Endothelial cell of umbilical vein (primary cell): ENCODE measurements at regions not wholly inside any gene's neighbourhood (a gene's known extent, or its start where the extent isn't known, plus 50 kb on each side); places are given as distances from the start of the nearest gene placed in this dataset.

Experiments used
- BruUV-seq: library from RNA; stranded (reverse); fragments of 400-500 nt; replicated peaks from 2 replicates; lab custom pipeline; 2021; lab: Mats Ljungman, UMichigan
- CTCF ChIA-PET: fragments of 300-600, 350-600 bp; sonication (Branson Sonifier 250); formaldehyde crosslinking; loops from one replicate; lab custom pipeline; 2021; ENCODE audit warnings: antibody characterized with exemption, inconsistent platforms; lab: Charles Lee
- POLR2A ChIA-PET: fragments of 300-600, 350-600 bp; sonication (Branson Sonifier 250); formaldehyde crosslinking; loops from one replicate; lab custom pipeline; 2021; ENCODE audit warnings: antibody characterized with exemption, inconsistent platforms; lab: Charles Lee
- DNase-seq: peaks from one replicate; pipeline ENCODE4 v3.0.0-alpha.2; 2011; ENCODE audit warnings: low read depth, low spot score
- FAIRE-seq: peaks from 2 replicates; lab custom pipeline; 2011; peaks lifted over from hg19 to GRCh38; lab: Jason Lieb, UNC
- H2AFZ ChIP-seq: 2 replicates; pipeline ENCODE4 v1.6.0; 2012; ENCODE audit warnings: low read depth, low read length, control low read depth, inconsistent platforms
- H3K27ac ChIP-seq: 2 replicates; pipeline ENCODE4 v1.5.1; 2011; ENCODE audit warnings: low read depth, mild to moderate bottlenecking, control low read depth, low read length, moderate library complexity; ENCODE audit not compliant: insufficient read depth
- H3K27me3 ChIP-seq, 2 experiments: 2 replicates each; pipeline versions ENCODE4 v1.6.0 to v1.6.1; 2011; ENCODE audit warnings: low read length in 2 of 2, mixed read lengths in 1 of 2; ENCODE audit not compliant: control insufficient read depth in 2 of 2, insufficient read depth in 2 of 2
- H3K36me3 ChIP-seq, 2 experiments: 2 replicates in 1 of 2; 3 replicates in 1 of 2; pipeline ENCODE4 v1.5.1; 2011; ENCODE audit warnings: low read length in 2 of 2, mild to moderate bottlenecking in 1 of 2, moderate library complexity in 1 of 2; ENCODE audit not compliant: control insufficient read depth in 2 of 2, insufficient read depth in 2 of 2; ENCODE audit errors: extremely low read depth in 1 of 2
- H3K4me1 ChIP-seq: 3 replicates; pipeline ENCODE4 v1.5.1; 2011; ENCODE audit warnings: mild to moderate bottlenecking, low read length; ENCODE audit not compliant: control insufficient read depth, insufficient read depth; ENCODE audit errors: extremely low read depth
- H3K4me2 ChIP-seq: 2 replicates; pipeline ENCODE4 v1.6.1; 2011; ENCODE audit warnings: low read length, control low read depth, mixed read lengths; ENCODE audit not compliant: insufficient read depth
- H3K4me3 ChIP-seq, 3 experiments: fragments of 200-600 bp in 1 of 3; sonication (generic), shearing (Covaris generic) in 1 of 3; replicated peaks in 1 of 3; 2 replicates each; pipeline ENCODE4 v1.5.1; 2011 to 2016; ENCODE audit warnings: control low read depth in 3 of 3, low read length in 3 of 3, mild to moderate bottlenecking in 2 of 3, inconsistent platforms in 1 of 3, low read depth in 1 of 3, moderate library complexity in 1 of 3; ENCODE audit not compliant: insufficient read depth in 1 of 3
- H3K79me2 ChIP-seq: 2 replicates; pipeline ENCODE4 v1.6.0; 2012; ENCODE audit warnings: low read length, inconsistent platforms; ENCODE audit not compliant: control insufficient read depth, insufficient read depth
- H3K9ac ChIP-seq: replicated peaks from 2 replicates; pipeline ENCODE3; 2011; ENCODE audit warnings: low read length, control low read depth; ENCODE audit not compliant: insufficient read depth; ENCODE audit errors: extremely low read depth
- H3K9me1 ChIP-seq: replicated peaks from 3 replicates; pipeline ENCODE4 v1.6.0; 2011; ENCODE audit warnings: mild to moderate bottlenecking, low read length; ENCODE audit not compliant: control insufficient read depth, insufficient read depth; ENCODE audit errors: extremely low read depth
- H3K9me3 ChIP-seq: replicated peaks from 2 replicates; pipeline ENCODE4 v1.5.1; 2012; ENCODE audit warnings: low read length, inconsistent platforms; ENCODE audit not compliant: control insufficient read depth, insufficient read depth
- H4K20me1 ChIP-seq: replicated peaks from 2 replicates; pipeline ENCODE3; 2011; ENCODE audit warnings: mild to moderate bottlenecking, low read length; ENCODE audit not compliant: control insufficient read depth, insufficient read depth; ENCODE audit errors: extremely low read depth
- EZH2 ChIP-seq: IDR thresholded peaks from 2 replicates; pipeline ENCODE4 v1.6.1; 2012; ENCODE audit warnings: borderline replicate concordance, low read depth, mild to moderate bottlenecking, moderate library complexity, low read length, inconsistent platforms; ENCODE audit not compliant: severe bottlenecking
- FOS ChIP-seq: IDR thresholded peaks from 2 replicates; pipeline ENCODE4 v1.6.1; 2011; ENCODE audit warnings: mild to moderate bottlenecking, low read length, moderate library complexity, borderline replicate concordance; ENCODE audit not compliant: insufficient read depth
- GATA2 ChIP-seq: IDR thresholded peaks from 2 replicates; pipeline ENCODE4 v1.7.0; 2011; ENCODE audit warnings: low read depth, mild to moderate bottlenecking, moderate library complexity, mixed read lengths, low read length; ENCODE audit not compliant: insufficient read length, insufficient read depth
- JUN ChIP-seq: IDR thresholded peaks from 2 replicates; pipeline ENCODE4 v1.6.1; 2011; ENCODE audit warnings: borderline replicate concordance, low read depth; ENCODE audit not compliant: insufficient read length, insufficient read depth
- MYC ChIP-seq: IDR thresholded peaks from one replicate; pipeline ENCODE4 v1.6.1; 2011; ENCODE audit warnings: mild to moderate bottlenecking, low read depth, low read length
- POLR2A ChIP-seq: IDR thresholded peaks from 2 replicates; pipeline ENCODE4 v1.6.1; 2012; ENCODE audit warnings: low read depth, mild to moderate bottlenecking, control low read depth, low read length
- POLR2AphosphoS5 ChIP-seq: IDR thresholded peaks from 2 replicates; pipeline ENCODE4 v1.6.1; 2012; ENCODE audit warnings: low read depth, mild to moderate bottlenecking, control low read depth, low read length, moderate library complexity; ENCODE audit not compliant: insufficient read depth
- dilution Hi-C: fragments of 300-500 bp; cut with MboI; formaldehyde crosslinking; loops from one replicate; pipeline ENCODE4 v1.15.0; 2019; ENCODE audit warnings: low sequenced_read_pairs; ENCODE audit not compliant: extremely low pct_ligation_motif_present
- intact Hi-C: fragments of 100-400 bp; cut with micrococcal nuclease; formaldehyde crosslinking; loops from one replicate; pipeline ENCODE4 v1.10.0; 2022
- TF ChIP-seq, protein P1 (sequence below): IDR thresholded peaks from 2 replicates; pipeline ENCODE4 v1.6.1; 2011; ENCODE audit not compliant: insufficient read depth, insufficient read length
- TF ChIP-seq, protein P2 (sequence below), 2 donors: IDR thresholded peaks; 1 replicate in 1 of 2; 2 replicates in 1 of 2; pipeline ENCODE4 v1.5.1; 2011; ENCODE audit warnings: low read length in 2 of 2, mild to moderate bottlenecking in 2 of 2, moderate library complexity in 2 of 2, control low read depth in 1 of 2, inconsistent platforms in 1 of 2, low read depth in 1 of 2; ENCODE audit not compliant: insufficient read depth in 1 of 2; ENCODE audit errors: extremely low read depth in 1 of 2

DNA sequence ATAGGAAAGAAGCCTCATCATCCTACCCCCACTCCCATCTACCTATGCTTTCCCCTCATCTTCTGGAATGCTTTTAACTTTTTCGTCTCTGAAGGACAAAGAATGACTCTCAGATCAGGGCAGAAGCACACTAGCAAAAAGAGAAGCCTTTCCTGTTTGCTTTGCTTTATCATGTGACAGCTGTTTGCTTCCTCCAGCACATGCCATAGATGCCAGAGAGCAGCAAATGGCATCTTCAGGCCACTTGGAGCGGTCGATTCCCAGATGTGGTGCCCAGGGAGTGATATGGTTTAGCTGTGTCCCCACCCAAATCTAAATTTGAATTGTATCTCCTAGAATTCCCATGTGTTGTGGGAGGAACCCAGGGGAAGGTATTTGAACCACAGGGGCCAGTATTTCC, 294.8 kb downstream of the GADD45G start:
- Histone ChIP-seq H3K9ac (no peak overlapping the region), H3K27ac (no peak overlapping the region), H2AFZ (no peak overlapping the region), H3K79me2 (no peaks in the 10 kb centered on the region), H3K4me1 (no peaks in the 10 kb centered on the region), H3K4me3 (no peak overlapping the region), H3K4me2 (no peak overlapping the region), H4K20me1 (no peaks in the 10 kb centered on the region), H3K27me3 (peaks cover 0 to 2% of the 10 kb centered on the region in 2 experiments), H3K9me3 (no peaks in the 10 kb centered on the region), H3K36me3 (no peaks in the 10 kb centered on the region), H3K9me1 (no peaks in the 10 kb centered on the region)
- BruUV-seq, result no TSS peak
- DNase-seq (no peak), FAIRE-seq (no peak)
- TF ChIP-seq FOS (no peak), GATA2 (no peak), POLR2AphosphoS5 (no peak), POLR2A (no peak), JUN (no peak), MYC (no peak), EZH2 (no peak)
- TF ChIP-seq, protein P1, sequence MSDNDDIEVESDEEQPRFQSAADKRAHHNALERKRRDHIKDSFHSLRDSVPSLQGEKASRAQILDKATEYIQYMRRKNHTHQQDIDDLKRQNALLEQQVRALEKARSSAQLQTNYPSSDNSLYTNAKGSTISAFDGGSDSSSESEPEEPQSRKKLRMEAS, result no peak
- TF ChIP-seq, protein P2, sequence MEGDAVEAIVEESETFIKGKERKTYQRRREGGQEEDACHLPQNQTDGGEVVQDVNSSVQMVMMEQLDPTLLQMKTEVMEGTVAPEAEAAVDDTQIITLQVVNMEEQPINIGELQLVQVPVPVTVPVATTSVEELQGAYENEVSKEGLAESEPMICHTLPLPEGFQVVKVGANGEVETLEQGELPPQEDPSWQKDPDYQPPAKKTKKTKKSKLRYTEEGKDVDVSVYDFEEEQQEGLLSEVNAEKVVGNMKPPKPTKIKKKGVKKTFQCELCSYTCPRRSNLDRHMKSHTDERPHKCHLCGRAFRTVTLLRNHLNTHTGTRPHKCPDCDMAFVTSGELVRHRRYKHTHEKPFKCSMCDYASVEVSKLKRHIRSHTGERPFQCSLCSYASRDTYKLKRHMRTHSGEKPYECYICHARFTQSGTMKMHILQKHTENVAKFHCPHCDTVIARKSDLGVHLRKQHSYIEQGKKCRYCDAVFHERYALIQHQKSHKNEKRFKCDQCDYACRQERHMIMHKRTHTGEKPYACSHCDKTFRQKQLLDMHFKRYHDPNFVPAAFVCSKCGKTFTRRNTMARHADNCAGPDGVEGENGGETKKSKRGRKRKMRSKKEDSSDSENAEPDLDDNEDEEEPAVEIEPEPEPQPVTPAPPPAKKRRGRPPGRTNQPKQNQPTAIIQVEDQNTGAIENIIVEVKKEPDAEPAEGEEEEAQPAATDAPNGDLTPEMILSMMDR (IDR thresholded peaks at IDR 0.05; ENCODE audit: extremely low read depth in 1 of 2, insufficient read depth in 1 of 2, low read depth in 1 of 2, low read length in 2 of 2), result no peak
- ChIA-PET POLR2A (no interaction called here), CTCF (no interaction called here)
- dilution Hi-C loops, result no loop called here
- intact Hi-C loops, result no loop called here
